Gastrocnemius medialis (tissue), 4 donors: ENCODE measurements at regions not wholly inside any gene's neighbourhood (a gene's known extent, or its start where the extent isn't known, plus 50 kb on each side); places are given as distances from the start of the nearest gene placed in this dataset.

Source experiments
- ATAC-seq, 2 donors: fragments of 150-250 bp; one replicate each; pipeline ENCODE4 v1.9.1; 2016
- DNase-seq, 2 donors: peaks; one replicate each; pipeline ENCODE4 v3.0.0-alpha.2; 2019
- H3K27ac ChIP-seq, 4 donors: fragments of 200-600 bp; sonication (generic); 1 replicate in 1 of 4; 2 replicates in 3 of 4; pipeline ENCODE4 v1.5.1; 2016 to 2018; ENCODE audit warnings: mild to moderate bottlenecking in 2 of 4, moderate library complexity in 1 of 4
- H3K27me3 ChIP-seq, 3 donors: fragments of 200-600 bp; sonication (generic) in 2 of 3; 1 replicate in 1 of 3; 2 replicates in 2 of 3; pipeline versions ENCODE4 v1.5.1 to v1.6.0; 2016 to 2019; ENCODE audit warnings: mild to moderate bottlenecking in 1 of 3, moderate library complexity in 1 of 3
- H3K36me3 ChIP-seq, 2 donors: fragments of 200-600 bp; sonication (generic) in 1 of 2; one replicate each; pipeline ENCODE4 v1.5.1; 2017 to 2018
- H3K4me1 ChIP-seq, 2 donors: fragments of 200-600 bp; sonication (generic) in 1 of 2; one replicate each; pipeline ENCODE4 v1.5.1; 2016 to 2017; ENCODE audit warnings: mild to moderate bottlenecking in 2 of 2
- H3K4me3 ChIP-seq, 4 donors: fragments of 200-600 bp; sonication (generic) in 3 of 4; 1 replicate in 1 of 4; 2 replicates in 3 of 4; pipeline ENCODE4 v1.5.1; 2016 to 2019; ENCODE audit warnings: mild to moderate bottlenecking in 2 of 4
- H3K9me3 ChIP-seq, 3 donors: fragments of 200-600 bp; sonication (generic) in 2 of 3; 1 replicate in 1 of 3; 2 replicates in 2 of 3; pipeline ENCODE4 v1.5.1; 2016 to 2019
- POLR2A ChIP-seq, 2 donors: fragments of 450-650 bp; IDR thresholded peaks; one replicate each; pipeline ENCODE4 v1.6.1; 2017; ENCODE audit warnings: antibody characterized with exemption in 2 of 2, mild to moderate bottlenecking in 2 of 2, moderate library complexity in 2 of 2
- in situ Hi-C, 4 donors: fragments of 200-750 bp; cut with MboI; loops; one replicate each; pipeline versions ENCODE4 v1.15.0 to v1.8.0; 2017; ENCODE audit warnings: low sequenced_read_pairs in 4 of 4
- intact Hi-C: fragments of 100-400 bp; cut with DNase I; formaldehyde crosslinking; loops from one replicate; pipeline ENCODE4 v1.15.1; 2023; ENCODE audit warnings: low total_unique reads
- TF ChIP-seq, protein P1 (sequence below), 5 experiments: fragments of 450-650 bp in 3 of 5; fragments of 200-600 bp in 2 of 5; sonication (generic) in 2 of 5; IDR thresholded peaks in 4 of 5; conservative IDR thresholded peaks in 1 of 5; 1 replicate in 4 of 5; 2 replicates in 1 of 5; pipeline ENCODE4 v1.5.1; 2016 to 2019; ENCODE audit warnings: antibody characterized with exemption in 5 of 5, mild to moderate bottlenecking in 3 of 5, moderate library complexity in 3 of 5

DNA sequence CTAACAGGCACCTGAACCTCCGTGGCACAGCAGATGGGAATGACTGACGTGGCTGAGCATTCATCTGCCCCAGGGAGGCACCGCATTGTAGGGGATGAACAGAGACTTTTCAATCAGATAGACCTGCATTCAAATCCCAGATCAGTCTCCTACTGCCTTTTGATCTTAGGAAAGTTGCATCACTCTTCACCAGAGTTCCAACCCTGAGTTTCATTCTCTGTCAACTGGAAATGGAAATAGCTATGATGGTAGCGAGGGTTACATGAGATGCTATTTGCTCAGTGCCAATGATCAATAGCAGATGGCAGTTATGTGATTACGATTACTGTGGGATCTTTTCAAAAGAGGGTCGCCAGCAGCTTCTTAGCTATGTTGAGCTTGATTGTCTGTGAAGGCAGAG, 189.3 kb upstream of the RFC3 start:
- in situ Hi-C loops, result no loop called here
- no peak for ATAC-seq
- TF ChIP-seq, protein P1, sequence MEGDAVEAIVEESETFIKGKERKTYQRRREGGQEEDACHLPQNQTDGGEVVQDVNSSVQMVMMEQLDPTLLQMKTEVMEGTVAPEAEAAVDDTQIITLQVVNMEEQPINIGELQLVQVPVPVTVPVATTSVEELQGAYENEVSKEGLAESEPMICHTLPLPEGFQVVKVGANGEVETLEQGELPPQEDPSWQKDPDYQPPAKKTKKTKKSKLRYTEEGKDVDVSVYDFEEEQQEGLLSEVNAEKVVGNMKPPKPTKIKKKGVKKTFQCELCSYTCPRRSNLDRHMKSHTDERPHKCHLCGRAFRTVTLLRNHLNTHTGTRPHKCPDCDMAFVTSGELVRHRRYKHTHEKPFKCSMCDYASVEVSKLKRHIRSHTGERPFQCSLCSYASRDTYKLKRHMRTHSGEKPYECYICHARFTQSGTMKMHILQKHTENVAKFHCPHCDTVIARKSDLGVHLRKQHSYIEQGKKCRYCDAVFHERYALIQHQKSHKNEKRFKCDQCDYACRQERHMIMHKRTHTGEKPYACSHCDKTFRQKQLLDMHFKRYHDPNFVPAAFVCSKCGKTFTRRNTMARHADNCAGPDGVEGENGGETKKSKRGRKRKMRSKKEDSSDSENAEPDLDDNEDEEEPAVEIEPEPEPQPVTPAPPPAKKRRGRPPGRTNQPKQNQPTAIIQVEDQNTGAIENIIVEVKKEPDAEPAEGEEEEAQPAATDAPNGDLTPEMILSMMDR (IDR thresholded peaks at IDR 0.05 in 4 of 5, conservative IDR thresholded peaks at IDR 0.05 in 1 of 5), result no peak
- no peak for TF ChIP-seq POLR2A (IDR thresholded peaks at IDR 0.05)
- Histone ChIP-seq H3K36me3 (no peaks in the 10 kb centered on the region), H3K27ac (no peak overlapping the region), H3K4me3 (no peak overlapping the region), H3K4me1 (no peaks in the 10 kb centered on the region), H3K9me3 (no peaks in the 10 kb centered on the region), H3K27me3 (no peaks in the 10 kb centered on the region)
- no peak for DNase-seq
- intact Hi-C loops, result no loop called here

DNA sequence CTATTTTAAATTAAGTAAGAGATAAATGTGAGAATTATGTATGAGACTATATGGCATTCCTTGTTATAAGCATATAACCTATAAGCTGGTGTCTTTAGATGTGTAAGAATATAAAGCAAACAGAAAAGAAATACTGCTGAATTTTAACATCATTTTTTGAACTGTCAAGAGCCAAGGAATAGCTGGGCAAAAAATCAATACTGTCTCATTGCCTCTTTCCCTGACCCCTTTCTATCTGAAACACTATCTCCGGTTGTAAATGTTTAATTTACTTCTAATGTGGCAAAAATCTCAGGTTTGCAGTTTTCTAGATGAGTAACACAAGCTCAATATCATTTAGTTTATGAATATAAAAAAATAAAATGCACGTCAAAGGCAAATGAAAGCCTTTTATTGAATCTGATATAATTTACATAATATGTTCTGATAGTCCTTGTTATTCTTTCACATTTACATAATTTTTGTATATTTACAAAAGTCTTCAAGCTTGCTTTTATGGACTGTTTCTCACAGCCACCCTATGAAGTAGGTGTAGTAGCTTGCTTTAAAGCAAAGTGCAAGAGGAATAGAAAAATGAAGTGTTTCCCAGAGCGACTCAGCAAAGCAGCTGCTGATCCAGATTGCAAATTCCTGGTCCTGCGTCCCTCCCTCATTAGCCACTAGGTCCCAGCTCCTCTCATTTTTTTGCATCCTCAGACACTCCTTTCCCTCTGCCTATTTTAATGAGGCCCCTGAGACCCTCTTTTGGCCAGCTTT, 188.2 kb upstream of the RFC3 start:
- in situ Hi-C loops (no loop called here), intact Hi-C loops (no loop called here)
- H3K4me1 ChIP-seq, result no peaks in the 10 kb centered on the region
- H3K9me3 ChIP-seq, result no peaks in the 10 kb centered on the region
- TF ChIP-seq POLR2A (IDR thresholded peaks at IDR 0.05), result no peak
- TF ChIP-seq, protein P1 (IDR thresholded peaks at IDR 0.05 in 4 of 5, conservative IDR thresholded peaks at IDR 0.05 in 1 of 5), result no peak
- H3K36me3 ChIP-seq, result no peaks in the 10 kb centered on the region
- H3K27ac ChIP-seq, result no peak overlapping the region
- ATAC-seq (no peak), DNase-seq (no peak)
- H3K4me3 ChIP-seq, result no peak overlapping the region
- H3K27me3 ChIP-seq, result no peaks in the 10 kb centered on the region

DNA sequence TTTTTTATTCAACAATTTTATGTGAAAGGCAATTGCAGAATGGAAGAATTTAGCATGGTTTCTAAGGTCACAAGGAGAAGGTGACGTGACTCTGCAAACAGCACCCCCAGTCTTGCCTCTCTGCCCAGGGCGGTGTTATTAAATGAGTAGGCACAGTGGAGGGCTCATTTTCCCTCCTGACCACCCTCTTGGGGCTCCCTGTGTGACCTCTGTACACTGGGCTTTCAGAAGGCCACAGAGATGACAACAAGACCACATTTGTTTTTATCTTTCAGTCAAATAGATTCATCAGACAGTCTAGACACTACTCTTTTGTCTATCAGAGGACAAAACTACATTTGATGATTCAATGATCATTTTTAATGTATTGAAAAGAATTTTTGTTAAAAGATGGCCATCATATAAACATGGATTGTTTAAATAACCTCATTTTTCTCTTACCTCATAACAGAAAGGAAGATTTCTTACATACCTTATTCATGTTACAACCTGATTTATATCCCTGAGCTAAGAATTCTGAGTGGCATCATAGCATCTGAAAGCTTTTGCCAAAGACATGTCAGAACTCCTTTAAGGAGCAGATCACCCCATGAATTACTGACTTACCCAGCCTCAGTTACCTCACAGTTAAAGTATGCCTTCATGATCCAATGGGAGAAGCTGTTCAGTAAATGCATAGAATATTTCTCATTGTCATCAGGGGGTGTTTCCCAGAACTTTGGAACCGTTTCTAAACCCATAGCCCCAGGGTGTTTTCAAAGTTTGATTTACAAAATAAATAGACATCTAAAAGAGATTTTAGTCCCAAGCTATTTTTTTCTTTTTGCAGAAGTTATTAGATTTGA, 184.0 kb upstream of the RFC3 start:
- in situ Hi-C loops, result no loop called here
- Histone ChIP-seq H3K27ac (no peak overlapping the region), H3K4me1 (peaks cover 0 to 17% of the 10 kb centered on the region in 2 donors), H3K27me3 (no peaks in the 10 kb centered on the region), H3K36me3 (no peaks in the 10 kb centered on the region), H3K4me3 (no peak overlapping the region), H3K9me3 (no peaks in the 10 kb centered on the region)
- DNase-seq, result no peak
- TF ChIP-seq, protein P1 (IDR thresholded peaks at IDR 0.05 in 4 of 5, conservative IDR thresholded peaks at IDR 0.05 in 1 of 5), result no peak
- no peak for TF ChIP-seq POLR2A (IDR thresholded peaks at IDR 0.05)
- no peak for ATAC-seq
- intact Hi-C loops, result no loop called here

DNA sequence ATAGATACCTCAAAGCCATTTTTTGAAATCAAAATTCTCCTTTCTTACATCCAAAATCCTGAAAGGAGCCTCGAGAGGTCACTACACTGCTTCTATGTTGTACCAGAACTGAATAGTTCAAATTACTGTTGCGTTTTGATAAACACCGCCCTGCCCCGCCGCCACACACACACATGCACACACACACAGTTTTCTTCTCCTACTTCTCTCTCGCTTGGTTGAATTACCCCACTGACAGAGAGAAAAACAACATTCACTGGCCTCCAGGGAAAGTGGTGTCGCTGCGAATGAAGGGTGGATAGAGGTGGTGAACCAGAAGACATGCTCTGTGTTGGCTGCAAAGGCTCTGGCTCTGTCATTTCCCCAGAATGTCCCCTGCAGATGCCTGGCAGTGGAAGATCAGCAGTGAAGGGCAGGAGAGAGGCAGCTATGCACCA, 183.4 kb upstream of the RFC3 start:
- peaks cover 0 to 18% of the 10 kb centered on the region in 2 donors for H3K4me1 ChIP-seq
- no peaks in the 10 kb centered on the region for H3K9me3 ChIP-seq
- H3K27ac ChIP-seq, result no peak overlapping the region
- no peak for ATAC-seq
- no peak for DNase-seq
- no peaks in the 10 kb centered on the region for H3K36me3 ChIP-seq
- TF ChIP-seq POLR2A (IDR thresholded peaks at IDR 0.05), result no peak
- TF ChIP-seq, protein P1 (IDR thresholded peaks at IDR 0.05 in 4 of 5, conservative IDR thresholded peaks at IDR 0.05 in 1 of 5), result no peak
- no peaks in the 10 kb centered on the region for H3K27me3 ChIP-seq
- intact Hi-C loops, result no loop called here
- in situ Hi-C loops, result no loop called here
- H3K4me3 ChIP-seq, result no peak overlapping the region
